OCI-LY7 (cell line): ENCODE measurements at regions not wholly inside any gene's neighbourhood (a gene's known extent, or its start where the extent isn't known, plus 50 kb on each side); places are given as distances from the start of the nearest gene placed in this dataset. TPM values are rescaled to one million over a fixed set of nuclear protein-coding genes. Genes with fewer than 3 reads are reported as not detected.

Experiments
- BruUV-seq: library from RNA; stranded (reverse); fragments of 400-500 nt; replicated peaks from 2 replicates; lab custom pipeline; 2021; lab: Mats Ljungman, UMichigan
- CTCF ChIA-PET: fragments of 300-600 bp; sonication (Branson Sonifier 250); formaldehyde crosslinking; loops from one replicate; lab custom pipeline; 2022; ENCODE audit warnings: antibody characterized with exemption; ENCODE audit not compliant: unreplicated experiment; lab: Charles Lee
- POLR2A ChIA-PET: fragments of 300-600 bp; sonication (Branson Sonifier 250); formaldehyde crosslinking; loops from one replicate; lab custom pipeline; 2022; ENCODE audit warnings: antibody characterized with exemption; lab: Charles Lee
- DNase-seq: peaks from one replicate; pipeline ENCODE4 v3.0.0-alpha.2; 2015; ENCODE audit warnings: low spot score
- H2AFZ ChIP-seq: fragments of 200-600 bp; sonication (generic), shearing (Covaris generic); 2 replicates; pipeline ENCODE4 v1.6.1; 2014; ENCODE audit warnings: mild to moderate bottlenecking, antibody characterized with exemption, low read length, moderate library complexity
- H3K27ac ChIP-seq: fragments of 200-600 bp; sonication (generic); 2 replicates; pipeline ENCODE4 v1.5.1; 2014; ENCODE audit warnings: mixed run types, low read depth, mild to moderate bottlenecking, moderate library complexity, low read length, inconsistent platforms; ENCODE audit not compliant: poor library complexity, severe bottlenecking
- H3K36me3 ChIP-seq: fragments of 200-600 bp; sonication (generic); 2 replicates; pipeline ENCODE4 v1.6.1; 2014; ENCODE audit warnings: mild to moderate bottlenecking, antibody characterized with exemption, low read length, moderate library complexity, mixed read lengths; ENCODE audit not compliant: insufficient read depth
- H3K4me1 ChIP-seq: fragments of 200-600 bp; sonication (generic); 2 replicates; pipeline ENCODE4 v1.5.1; 2014; ENCODE audit warnings: mild to moderate bottlenecking, low read length; ENCODE audit not compliant: insufficient read depth, poor library complexity, severe bottlenecking
- H3K4me2 ChIP-seq: fragments of 200-600 bp; sonication (generic); 2 replicates; pipeline ENCODE4 v1.6.1; 2014; ENCODE audit warnings: mild to moderate bottlenecking, low read length
- H3K4me3 ChIP-seq: fragments of 200-600 bp; sonication (generic); 2 replicates; pipeline ENCODE4 v1.5.1; 2014; ENCODE audit warnings: mild to moderate bottlenecking, low read depth, low read length; ENCODE audit not compliant: poor library complexity, severe bottlenecking
- H3K79me2 ChIP-seq: fragments of 200-600 bp; sonication (generic); 2 replicates; pipeline ENCODE4 v1.6.1; 2016; ENCODE audit warnings: low read depth, mild to moderate bottlenecking, low read length, moderate library complexity, mixed read lengths; ENCODE audit not compliant: insufficient read depth
- H3K9me2 ChIP-seq: fragments of 200-600 bp; sonication (generic); 2 replicates; pipeline ENCODE4 v1.6.1; 2016; ENCODE audit warnings: mild to moderate bottlenecking, low read length, mixed read lengths; ENCODE audit not compliant: insufficient read depth
- H3K9me3 ChIP-seq: fragments of 200-600 bp; sonication (generic); 2 replicates; pipeline ENCODE4 v1.6.1; 2014; ENCODE audit warnings: mild to moderate bottlenecking, mixed run types, low read length, mixed read lengths
- H4K20me1 ChIP-seq: fragments of 200-600 bp; sonication (generic); 2 replicates; pipeline ENCODE4 v1.6.1; 2014; ENCODE audit warnings: mild to moderate bottlenecking, antibody characterized with exemption, low read length, moderate library complexity, mixed read lengths; ENCODE audit not compliant: insufficient read depth
- EZH2phosphoT487 ChIP-seq: fragments of 200-600 bp; sonication (generic); IDR thresholded peaks from 2 replicates; pipeline ENCODE4 v1.6.1; 2018; ENCODE audit warnings: low read depth, borderline replicate concordance, mild to moderate bottlenecking, mixed run types, antibody characterized with exemption, low read length, moderate library complexity, mixed read lengths
- intact Hi-C: fragments of 100-400 bp; cut with micrococcal nuclease; formaldehyde crosslinking; loops from one replicate; pipeline ENCODE4 v1.10.0; 2022; ENCODE audit not compliant: unreplicated experiment
- small RNA-seq: library from RNA; depleted of rRNA; stranded (forward); fragments of <200 nt; gene quantifications from one replicate; pipeline ENCODE3, GENCODE V24; 2014
- TF ChIP-seq, protein P1 (sequence below): fragments of 200-600 bp; sonication (generic); conservative IDR thresholded peaks from 2 replicates; pipeline ENCODE4 v1.5.1; 2014; ENCODE audit warnings: mild to moderate bottlenecking, antibody characterized with exemption, low read length, moderate library complexity, mixed read lengths

GRCh38 chr6:130776287-130776925, 50.8 kb upstream of the SMLR1 start:
- intact Hi-C loops, result no loop called here
- H4K20me1 ChIP-seq, result no peaks in the 10 kb centered on the region
- H3K4me1 ChIP-seq, result no peaks in the 10 kb centered on the region
- no peak overlapping the region for H3K4me2 ChIP-seq
- CTCF ChIA-PET, result no interaction called here
- H3K79me2 ChIP-seq, result no peaks in the 10 kb centered on the region
- H3K4me3 ChIP-seq, result no peak overlapping the region
- DNase-seq, result no peak
- no TSS peak for BruUV-seq
- no peaks in the 10 kb centered on the region for H3K36me3 ChIP-seq
- H2AFZ ChIP-seq, result no peak overlapping the region
- TF ChIP-seq EZH2phosphoT487, result no peak
- TF ChIP-seq, protein P1, sequence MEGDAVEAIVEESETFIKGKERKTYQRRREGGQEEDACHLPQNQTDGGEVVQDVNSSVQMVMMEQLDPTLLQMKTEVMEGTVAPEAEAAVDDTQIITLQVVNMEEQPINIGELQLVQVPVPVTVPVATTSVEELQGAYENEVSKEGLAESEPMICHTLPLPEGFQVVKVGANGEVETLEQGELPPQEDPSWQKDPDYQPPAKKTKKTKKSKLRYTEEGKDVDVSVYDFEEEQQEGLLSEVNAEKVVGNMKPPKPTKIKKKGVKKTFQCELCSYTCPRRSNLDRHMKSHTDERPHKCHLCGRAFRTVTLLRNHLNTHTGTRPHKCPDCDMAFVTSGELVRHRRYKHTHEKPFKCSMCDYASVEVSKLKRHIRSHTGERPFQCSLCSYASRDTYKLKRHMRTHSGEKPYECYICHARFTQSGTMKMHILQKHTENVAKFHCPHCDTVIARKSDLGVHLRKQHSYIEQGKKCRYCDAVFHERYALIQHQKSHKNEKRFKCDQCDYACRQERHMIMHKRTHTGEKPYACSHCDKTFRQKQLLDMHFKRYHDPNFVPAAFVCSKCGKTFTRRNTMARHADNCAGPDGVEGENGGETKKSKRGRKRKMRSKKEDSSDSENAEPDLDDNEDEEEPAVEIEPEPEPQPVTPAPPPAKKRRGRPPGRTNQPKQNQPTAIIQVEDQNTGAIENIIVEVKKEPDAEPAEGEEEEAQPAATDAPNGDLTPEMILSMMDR, result no peak
- H3K27ac ChIP-seq, result no peak overlapping the region
- H3K9me2 ChIP-seq, result no peaks in the 10 kb centered on the region
- POLR2A ChIA-PET, result interaction anchor here (0.5 to 1.0 kb wide), 3 partner anchors 9 to 767 kb away, joined by 3 to 4 read pairs (median 3); no protein-coding TSS in a partner anchor
- no peaks in the 10 kb centered on the region for H3K9me3 ChIP-seq

Small RNAs in the stretch of these regions (small RNA-seq; reads per million reads assigned to genes)
- not detected for gene RF00019
